ENCODE measurements at regions not wholly inside any gene's neighbourhood (a gene's known extent, or its start where the extent isn't known, plus 50 kb on each side); places are given as distances from the start of the nearest gene placed in this dataset.
A peak's percentile ranks its signal among the peaks of the same experiment; 100 is the strongest.
"Not testable (repeated sequence)": the region's sequence is repeated elsewhere in the genome, so short reads cannot be mapped to it uniquely, and the experiment has no call there.

DNA sequence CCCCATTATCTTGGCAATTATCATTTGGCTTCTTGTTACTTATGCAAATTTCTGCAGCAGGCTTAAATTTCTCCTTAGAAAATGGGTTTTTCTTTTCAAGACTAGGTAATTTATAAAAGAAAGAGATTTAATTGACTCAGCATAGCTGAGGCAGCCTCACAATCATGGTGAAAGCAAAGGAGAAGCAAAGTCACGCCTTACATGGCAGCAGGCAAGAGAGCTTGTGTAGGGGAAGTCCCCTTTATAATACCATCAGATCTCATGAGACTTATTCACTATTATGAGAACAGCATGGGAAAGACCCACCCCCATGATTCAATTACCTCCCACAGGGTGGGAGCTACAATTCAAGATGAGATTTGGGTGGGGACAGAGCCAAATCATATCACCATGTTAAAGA lies 158.3 kb upstream of the NRBF2 start:
- H3K4me1 ChIP-seq (ENCODE audit: control insufficient read depth, insufficient read depth, low read length); DNase-seq; H3K4me3 ChIP-seq (ENCODE audit: low read length); H3K27ac ChIP-seq (ENCODE audit: low read length); H3K9me3 ChIP-seq (ENCODE audit: control insufficient read depth, low read length); intact Hi-C loops (cut with DNase I); ATAC-seq; H3K27me3 ChIP-seq (ENCODE audit: control insufficient read depth, insufficient read depth): not testable (repeated sequence)
- 88% methylated on average over 1 of the region's 1 CpG for WGBS

- ATAC-seq = no peak
- no peaks in the 10 kb centered on the region for H3K4me1 ChIP-seq (ENCODE audit: control insufficient read depth, insufficient read depth, low read length)
- intact Hi-C loops (cut with DNase I) = no loop called here
Measured at GRCh38 chr10:62972103-62972502, 155.9 kb upstream of the EGR2 start.

GRCh38 chr10:62964026-62964425 lies 147.9 kb upstream of the EGR2 start:
- no peaks in the 10 kb centered on the region for H3K9me3 ChIP-seq (ENCODE audit: control insufficient read depth, low read length)
- no peaks in the 10 kb centered on the region for H3K4me1 ChIP-seq (ENCODE audit: control insufficient read depth, insufficient read depth, low read length)
- DNase-seq = no peak
- H3K4me3 ChIP-seq (ENCODE audit: low read length) = no peak overlapping the region
- no peaks in the 10 kb centered on the region for H3K27me3 ChIP-seq (ENCODE audit: control insufficient read depth, insufficient read depth)
- ATAC-seq = no peak
- WGBS = 86% methylated on average over 4 of the region's 4 CpGs
- H3K27ac ChIP-seq (ENCODE audit: low read length) = no peak overlapping the region
- intact Hi-C loops (cut with DNase I) = no loop called here

More at GRCh38 chr10:62972103-62972502, 155.9 kb upstream of the EGR2 start:
- H3K27me3 ChIP-seq (ENCODE audit: control insufficient read depth, insufficient read depth) = no peaks in the 10 kb centered on the region
- no peak for DNase-seq
- no peaks in the 10 kb centered on the region for H3K9me3 ChIP-seq (ENCODE audit: control insufficient read depth, low read length)
- no peak overlapping the region for H3K27ac ChIP-seq (ENCODE audit: low read length)
- H3K4me3 ChIP-seq (ENCODE audit: low read length) = no peak overlapping the region

DNA sequence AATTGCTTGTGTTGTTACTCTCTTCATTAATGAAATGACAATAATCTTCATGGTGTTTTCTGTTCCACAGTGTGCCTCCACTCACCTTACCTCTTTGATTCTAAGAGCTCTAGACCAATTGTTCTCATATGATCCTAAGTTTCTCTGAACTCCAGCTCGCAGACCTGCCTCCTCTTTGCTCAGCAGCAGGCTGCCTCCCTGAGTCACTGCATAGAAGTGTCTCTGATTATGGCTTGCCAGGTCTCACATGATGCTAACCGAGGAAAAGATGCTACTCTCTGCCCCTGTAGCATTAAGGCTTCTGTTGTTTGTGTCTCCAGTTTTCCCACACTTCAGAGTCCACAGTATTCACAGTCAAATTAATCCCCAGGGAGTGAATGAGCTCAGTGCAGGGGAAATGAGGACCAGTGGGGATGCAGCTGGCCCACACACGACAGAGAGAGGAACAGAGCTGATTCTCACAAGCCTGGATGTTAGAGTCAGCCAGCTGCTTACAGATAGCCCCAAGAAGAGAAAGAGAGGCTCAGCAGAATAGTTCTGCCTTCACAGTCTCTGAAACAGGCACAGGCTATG lies 145.9 kb upstream of the EGR2 start:
- WGBS = 32% methylated on average over 3 of the region's 3 CpGs
- peak; percentile 29 to 42 for ATAC-seq

DNA sequence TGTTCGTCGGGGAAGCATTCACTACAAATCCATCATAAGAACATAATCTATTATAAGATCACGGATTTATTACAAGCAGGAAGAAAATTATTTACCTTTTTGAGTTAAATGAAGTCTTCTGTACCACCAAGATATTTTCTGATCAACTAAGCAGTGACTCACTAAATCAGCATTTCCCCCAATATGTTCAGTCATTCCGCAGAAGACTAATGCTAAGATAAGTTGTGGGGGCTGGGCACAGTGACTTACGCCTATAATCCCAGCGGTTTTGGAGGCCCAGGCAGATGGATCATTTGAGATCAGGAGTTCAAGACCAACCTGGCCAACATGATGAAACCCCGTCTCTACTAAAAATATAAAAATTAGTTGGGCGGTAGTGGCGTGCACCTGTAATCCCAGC lies 144.2 kb upstream of the EGR2 start:
- H3K9me3 ChIP-seq (ENCODE audit: control insufficient read depth, low read length) = no peaks in the 10 kb centered on the region
- no peak overlapping the region for H3K27ac ChIP-seq (ENCODE audit: low read length)
- H3K4me1 ChIP-seq (ENCODE audit: control insufficient read depth, insufficient read depth, low read length) = no peaks in the 10 kb centered on the region
- no peaks in the 10 kb centered on the region for H3K27me3 ChIP-seq (ENCODE audit: control insufficient read depth, insufficient read depth)
- no peak for DNase-seq
- ATAC-seq = no peak
- no peak overlapping the region for H3K4me3 ChIP-seq (ENCODE audit: low read length)
- WGBS = 91% methylated on average over 9 of the region's 9 CpGs
- intact Hi-C loops (cut with DNase I) = no loop called here

More for the DNA sequence above, 145.9 kb upstream of the EGR2 start:
- no peaks in the 10 kb centered on the region for H3K27me3 ChIP-seq (ENCODE audit: control insufficient read depth, insufficient read depth)
- intact Hi-C loops (cut with DNase I) = no loop called here
- no peaks in the 10 kb centered on the region for H3K4me1 ChIP-seq (ENCODE audit: control insufficient read depth, insufficient read depth, low read length)
- H3K27ac ChIP-seq (ENCODE audit: low read length) = no peak overlapping the region
- no peaks in the 10 kb centered on the region for H3K9me3 ChIP-seq (ENCODE audit: control insufficient read depth, low read length)
- no peak for DNase-seq
- H3K4me3 ChIP-seq (ENCODE audit: low read length) = no peak overlapping the region

GRCh38 chr10:62959553-62959952 lies 143.4 kb upstream of the EGR2 start:
- Histone ChIP-seq H3K27ac (ENCODE audit: low read length) (no peak overlapping the region), H3K4me1 (ENCODE audit: control insufficient read depth, insufficient read depth, low read length) (no peaks in the 10 kb centered on the region), H3K4me3 (ENCODE audit: low read length) (no peak overlapping the region), H3K9me3 (ENCODE audit: control insufficient read depth, low read length) (no peaks in the 10 kb centered on the region), H3K27me3 (ENCODE audit: control insufficient read depth, insufficient read depth) (no peaks in the 10 kb centered on the region)
- DNase-seq (no peak), ATAC-seq (no peak)
- intact Hi-C loops (cut with DNase I) = no loop called here
- WGBS = 86% methylated on average over 5 of the region's 5 CpGs

GRCh38 chr10:62958980-62959379 lies 142.8 kb upstream of the EGR2 start:
- Histone ChIP-seq H3K27me3 (ENCODE audit: control insufficient read depth, insufficient read depth) (no peaks in the 10 kb centered on the region), H3K9me3 (ENCODE audit: control insufficient read depth, low read length) (no peaks in the 10 kb centered on the region), H3K4me3 (ENCODE audit: low read length) (no peak overlapping the region), H3K4me1 (ENCODE audit: control insufficient read depth, insufficient read depth, low read length) (no peaks in the 10 kb centered on the region), H3K27ac (ENCODE audit: low read length) (no peak overlapping the region)
- 82% methylated on average over 1 of the region's 1 CpG for WGBS
- ATAC-seq (no peak), DNase-seq (no peak)
- intact Hi-C loops (cut with DNase I) = no loop called here

GRCh38 chr10:62946278-62946677 lies 130.1 kb upstream of the EGR2 start:
- no peak overlapping the region for H3K4me3 ChIP-seq (ENCODE audit: low read length)
- no peak overlapping the region for H3K27ac ChIP-seq (ENCODE audit: low read length)
- no peaks in the 10 kb centered on the region for H3K4me1 ChIP-seq (ENCODE audit: control insufficient read depth, insufficient read depth, low read length)
- H3K27me3 ChIP-seq (ENCODE audit: control insufficient read depth, insufficient read depth) = no peaks in the 10 kb centered on the region
- DNase-seq (no peak), ATAC-seq (no peak)
- no peaks in the 10 kb centered on the region for H3K9me3 ChIP-seq (ENCODE audit: control insufficient read depth, low read length)
- WGBS = 93% methylated on average over 3 of the region's 3 CpGs
- intact Hi-C loops (cut with DNase I) = no loop called here

- intact Hi-C loops (cut with DNase I) = no loop called here
- H3K27me3 ChIP-seq (ENCODE audit: control insufficient read depth, insufficient read depth) = no peaks in the 10 kb centered on the region
- no peak overlapping the region for H3K27ac ChIP-seq (ENCODE audit: low read length)
- no peak for DNase-seq
- no peaks in the 10 kb centered on the region for H3K4me1 ChIP-seq (ENCODE audit: control insufficient read depth, insufficient read depth, low read length)
- no peak overlapping the region for H3K4me3 ChIP-seq (ENCODE audit: low read length)
- H3K9me3 ChIP-seq (ENCODE audit: control insufficient read depth, low read length) = no peaks in the 10 kb centered on the region
- no peak for ATAC-seq
- 96% methylated on average over 2 of the region's 2 CpGs for WGBS
Measured at GRCh38 chr10:62939698-62940097, 123.5 kb upstream of the EGR2 start.

GRCh38 chr10:62938672-62939071 lies 122.5 kb upstream of the EGR2 start:
- 70% methylated on average over 5 of the region's 5 CpGs for WGBS
- intact Hi-C loops (cut with DNase I) = no loop called here
- no peaks in the 10 kb centered on the region for H3K27me3 ChIP-seq (ENCODE audit: control insufficient read depth, insufficient read depth)
- H3K4me3 ChIP-seq (ENCODE audit: low read length) = no peak overlapping the region
- H3K4me1 ChIP-seq (ENCODE audit: control insufficient read depth, insufficient read depth, low read length) = no peaks in the 10 kb centered on the region
- H3K9me3 ChIP-seq (ENCODE audit: control insufficient read depth, low read length) = no peaks in the 10 kb centered on the region
- DNase-seq (no peak), ATAC-seq (no peak)
- H3K27ac ChIP-seq (ENCODE audit: low read length) = no peak overlapping the region

GRCh38 chr10:62937674-62938073 lies 121.5 kb upstream of the EGR2 start:
- Histone ChIP-seq H3K27ac (ENCODE audit: low read length) (no peak overlapping the region), H3K4me1 (ENCODE audit: control insufficient read depth, insufficient read depth, low read length) (no peaks in the 10 kb centered on the region), H3K9me3 (ENCODE audit: control insufficient read depth, low read length) (no peaks in the 10 kb centered on the region), H3K4me3 (ENCODE audit: low read length) (no peak overlapping the region), H3K27me3 (ENCODE audit: control insufficient read depth, insufficient read depth) (no peaks in the 10 kb centered on the region)
- DNase-seq = no peak
- 89% methylated on average over 6 of the region's 6 CpGs for WGBS
- intact Hi-C loops (cut with DNase I) = no loop called here
- ATAC-seq = no peak

DNA sequence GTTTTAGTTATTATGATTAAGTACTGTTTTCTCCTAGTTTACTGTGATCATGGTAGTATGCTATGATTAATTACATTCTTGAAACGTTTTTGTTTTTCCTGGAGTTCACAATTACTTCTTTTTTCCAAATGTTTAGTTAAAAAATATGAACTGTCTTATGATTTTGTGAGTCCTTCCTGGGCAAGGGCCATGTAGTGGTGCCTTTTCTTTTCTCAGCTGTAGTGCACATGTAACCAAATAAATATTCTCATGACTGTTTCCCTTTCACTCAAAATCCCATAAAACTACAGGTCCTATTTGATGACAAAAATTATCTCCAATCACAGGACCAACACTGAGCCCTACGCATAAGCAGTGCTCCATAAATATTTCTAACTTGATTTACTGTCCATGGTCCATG lies 118.9 kb upstream of the EGR2 start:
- Histone ChIP-seq H3K27me3 (ENCODE audit: control insufficient read depth, insufficient read depth) (no peaks in the 10 kb centered on the region), H3K4me3 (ENCODE audit: low read length) (no peak overlapping the region), H3K4me1 (ENCODE audit: control insufficient read depth, insufficient read depth, low read length) (no peaks in the 10 kb centered on the region), H3K9me3 (ENCODE audit: control insufficient read depth, low read length) (no peaks in the 10 kb centered on the region), H3K27ac (ENCODE audit: low read length) (no peak overlapping the region)
- no peak for DNase-seq
- 46% methylated on average over 2 of the region's 2 CpGs for WGBS
- ATAC-seq = no peak
- intact Hi-C loops (cut with DNase I) = no loop called here
